ENCODE measurements at regions not wholly inside any gene's neighbourhood (a gene's known extent, or its start where the extent isn't known, plus 50 kb on each side); places are given as distances from the start of the nearest gene placed in this dataset.

DNA sequence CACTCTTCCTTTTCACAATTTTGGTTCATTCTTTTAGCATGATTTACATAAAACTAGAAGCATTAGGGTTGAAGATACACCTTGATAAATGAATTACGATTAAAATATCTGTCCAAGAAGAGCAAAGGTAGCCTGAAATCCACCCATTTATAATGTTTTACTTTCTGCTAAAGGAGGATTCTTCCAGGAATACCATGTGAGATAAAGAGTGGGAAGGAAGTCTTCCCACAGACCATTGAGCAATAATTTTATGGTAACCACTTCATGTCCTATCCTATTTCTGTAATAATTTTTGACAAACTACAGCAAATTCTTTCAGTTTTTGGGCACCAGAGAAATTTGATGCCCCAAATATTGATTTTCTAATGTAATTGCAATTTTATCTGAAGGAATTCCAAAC is 150.6 kb upstream of the STEAP4 start:
- ATAC-seq, result no peak
- intact Hi-C loops (cut with micrococcal nuclease), result no loop called here
- no peak for DNase-seq

DNA sequence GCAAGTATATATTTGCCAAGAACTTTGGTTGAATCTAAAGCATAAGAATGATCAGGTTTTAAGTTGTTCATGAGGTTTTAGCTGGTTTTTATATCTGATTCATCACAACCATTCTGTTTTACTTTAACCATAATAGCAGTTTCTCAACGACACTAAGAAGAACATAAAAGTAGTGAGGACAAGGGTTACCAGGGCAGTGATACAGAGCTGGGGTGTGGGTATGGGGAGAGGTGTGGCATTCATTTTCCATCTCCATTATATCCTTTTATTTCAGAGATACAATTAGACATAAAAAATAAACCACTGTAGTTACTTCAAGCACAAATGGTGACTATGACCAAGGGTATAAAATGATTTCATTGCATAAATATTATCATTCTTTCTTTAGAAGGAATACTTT is 149.8 kb upstream of the STEAP4 start:
- no peak for ATAC-seq
- no peak for DNase-seq
- intact Hi-C loops (cut with micrococcal nuclease), result no loop called here

- DNase-seq (no peak), ATAC-seq (no peak)
- intact Hi-C loops (cut with micrococcal nuclease), result no loop called here
Observed at GRCh38 chr7:88455696-88456095, 149.0 kb upstream of the STEAP4 start.

- intact Hi-C loops (cut with micrococcal nuclease), result no loop called here
- DNase-seq (no peak), ATAC-seq (no peak)
Observed at GRCh38 chr7:88452646-88453045, 146.0 kb upstream of the STEAP4 start.

DNA sequence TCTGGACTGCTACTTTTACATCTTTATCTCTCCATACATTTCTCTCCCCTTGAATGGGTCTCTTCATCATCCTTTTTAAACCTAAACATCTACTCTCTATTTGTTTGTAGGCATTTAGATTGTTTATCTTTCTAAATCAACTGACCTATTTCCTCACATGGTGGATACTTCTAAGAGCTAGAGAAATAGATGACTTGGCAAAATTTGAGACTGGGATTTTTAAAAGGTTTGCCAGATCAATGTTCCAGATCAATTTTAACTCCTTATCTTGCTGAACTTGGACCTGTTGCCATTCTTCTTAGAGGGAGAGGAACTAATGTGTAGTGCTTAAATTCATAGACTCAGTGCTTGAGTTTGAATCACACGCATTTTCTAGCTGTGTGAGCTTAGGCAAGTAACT is 144.2 kb upstream of the STEAP4 start:
- no peak for DNase-seq
- ATAC-seq, result no peak
- intact Hi-C loops (cut with micrococcal nuclease), result no loop called here

- intact Hi-C loops (cut with micrococcal nuclease), result no loop called here
- ATAC-seq, result no peak
- no peak for DNase-seq
Observed at GRCh38 chr7:88449410-88449809, 142.7 kb upstream of the STEAP4 start.

- intact Hi-C loops (cut with micrococcal nuclease), result no loop called here
- no peak for ATAC-seq
- DNase-seq, result no peak
Observed at GRCh38 chr7:88442413-88442812, 135.7 kb upstream of the STEAP4 start.

GRCh38 chr7:88437132-88437531 is 130.4 kb upstream of the STEAP4 start:
- no peak for DNase-seq
- ATAC-seq, result no peak
- intact Hi-C loops (cut with micrococcal nuclease), result no loop called here

- no peak for ATAC-seq
- no peak for DNase-seq
- intact Hi-C loops (cut with micrococcal nuclease), result no loop called here
Observed at GRCh38 chr7:88432301-88432700, 125.6 kb upstream of the STEAP4 start.

GRCh38 chr7:88431882-88432281 is 125.2 kb upstream of the STEAP4 start:
- ATAC-seq (no peak), DNase-seq (no peak)
- intact Hi-C loops (cut with micrococcal nuclease), result no loop called here

- intact Hi-C loops (cut with micrococcal nuclease), result no loop called here
- ATAC-seq (no peak), DNase-seq (no peak)
Observed at GRCh38 chr7:88429382-88429781, 122.7 kb upstream of the STEAP4 start.

DNA sequence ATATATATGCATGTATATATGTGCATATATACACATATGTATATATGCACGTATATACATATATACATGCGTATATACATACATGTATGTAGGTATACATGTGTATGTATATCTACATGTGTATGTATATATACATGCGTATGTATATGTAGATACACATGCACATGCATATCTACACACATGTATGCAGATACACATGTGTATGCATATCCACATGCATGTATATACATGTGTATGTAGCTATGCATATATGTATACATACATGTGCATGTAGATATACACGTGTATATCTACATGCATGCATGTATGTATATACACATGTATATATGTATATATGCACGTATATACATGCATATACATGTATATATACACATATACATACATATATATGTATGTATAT is 95.8 kb upstream of the STEAP4 start:
- intact Hi-C loops (cut with micrococcal nuclease), result no loop called here
- DNase-seq (no peak), ATAC-seq (no peak)

- ATAC-seq (no peak), DNase-seq (no peak)
- intact Hi-C loops (cut with micrococcal nuclease), result no loop called here
Observed at GRCh38 chr7:88401009-88401623, 94.4 kb upstream of the STEAP4 start.

DNA sequence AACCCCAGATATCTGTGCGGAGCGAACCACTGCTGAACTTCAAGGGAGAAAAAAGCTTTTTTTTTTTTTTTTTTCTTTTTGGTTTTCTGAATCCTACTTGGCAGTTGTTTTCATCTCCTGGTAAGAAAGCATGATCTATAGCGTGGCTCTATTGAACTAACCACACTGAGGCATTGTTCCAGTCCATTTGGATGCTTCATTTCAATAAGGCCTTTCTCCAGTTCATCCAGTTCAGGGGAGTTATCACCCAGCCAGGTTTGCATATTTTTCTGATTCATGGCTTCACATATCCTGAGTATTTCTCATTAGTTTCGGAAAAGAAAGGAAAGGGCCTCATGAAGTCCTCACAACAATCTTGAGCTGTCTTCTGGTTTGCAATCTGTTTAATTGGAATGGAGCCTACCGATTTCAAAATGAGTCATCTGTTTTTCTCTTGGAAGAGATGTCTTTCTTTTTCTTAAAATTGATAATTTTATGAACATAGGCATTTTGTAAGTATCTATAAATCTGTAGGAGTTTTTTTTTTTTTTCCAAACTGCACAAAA is 93.1 kb upstream of the STEAP4 start:
- peak; percentile 45 for ATAC-seq
- no peak for DNase-seq
- intact Hi-C loops (cut with micrococcal nuclease), result no loop called here

DNA sequence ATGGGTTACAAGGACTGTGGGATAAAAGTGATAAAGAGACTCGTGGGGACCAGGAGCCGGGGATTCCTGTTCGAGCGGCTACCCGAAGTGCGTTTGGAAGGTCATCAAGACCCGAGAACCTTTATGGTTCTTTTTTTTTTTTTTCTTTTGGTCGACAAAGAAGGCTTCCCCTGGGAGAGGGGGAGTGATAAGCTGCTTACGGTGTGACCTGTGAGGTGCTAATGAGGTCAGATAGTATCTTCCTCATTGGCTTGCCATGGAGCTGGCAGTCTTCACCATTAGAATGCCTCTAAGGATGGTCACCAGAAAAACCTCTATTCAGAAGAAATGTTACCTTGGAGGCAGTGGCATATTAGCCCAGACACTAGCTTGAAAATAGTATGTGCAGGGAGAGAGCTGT is 92.3 kb upstream of the STEAP4 start:
- intact Hi-C loops (cut with micrococcal nuclease), result no loop called here
- ATAC-seq, result no peak
- DNase-seq, result no peak

DNA sequence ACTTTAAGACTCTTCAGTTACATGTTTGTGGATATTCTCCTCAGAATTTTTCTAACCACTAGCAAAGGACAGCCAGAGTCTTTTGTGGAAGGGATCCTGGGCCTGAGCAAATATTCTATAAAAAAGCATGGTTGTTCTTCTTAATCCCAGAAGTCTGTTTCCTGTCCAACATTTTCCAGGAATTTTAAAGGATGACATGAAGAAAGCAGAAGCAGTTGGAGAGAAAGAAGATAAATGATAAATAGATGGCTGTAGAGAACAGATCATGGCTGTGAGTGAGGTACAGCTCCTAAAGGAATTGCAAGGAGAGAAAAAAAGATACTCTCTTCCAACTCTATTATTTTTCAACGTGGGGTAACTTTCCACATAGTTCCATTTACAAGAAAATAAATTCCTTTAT is 91.8 kb upstream of the STEAP4 start:
- DNase-seq (no peak), ATAC-seq (no peak)
- intact Hi-C loops (cut with micrococcal nuclease), result no loop called here

DNA sequence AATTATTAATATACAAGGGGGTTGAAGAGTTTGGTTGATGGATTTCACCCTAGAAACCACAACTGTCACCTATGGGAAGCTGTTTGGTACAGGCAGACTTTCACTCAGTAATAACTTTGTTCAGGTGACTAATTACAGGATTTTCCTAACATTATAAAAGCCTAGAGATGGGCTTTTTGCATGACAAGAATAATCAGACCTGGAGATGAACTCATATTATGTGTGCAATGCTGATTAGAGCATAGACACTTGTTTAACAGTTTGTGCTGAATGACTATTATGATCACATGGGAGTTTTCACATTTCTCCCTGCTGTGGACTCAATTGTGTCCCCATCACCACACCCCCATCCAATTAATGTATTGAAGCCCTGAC is 90.2 kb upstream of the STEAP4 start:
- intact Hi-C loops (cut with micrococcal nuclease), result no loop called here
- DNase-seq (no peak), ATAC-seq (no peak)

GRCh38 chr7:88396295-88396947 is 89.7 kb upstream of the STEAP4 start:
- DNase-seq, result no peak
- intact Hi-C loops (cut with micrococcal nuclease), result no loop called here
- ATAC-seq, result no peak

DNA sequence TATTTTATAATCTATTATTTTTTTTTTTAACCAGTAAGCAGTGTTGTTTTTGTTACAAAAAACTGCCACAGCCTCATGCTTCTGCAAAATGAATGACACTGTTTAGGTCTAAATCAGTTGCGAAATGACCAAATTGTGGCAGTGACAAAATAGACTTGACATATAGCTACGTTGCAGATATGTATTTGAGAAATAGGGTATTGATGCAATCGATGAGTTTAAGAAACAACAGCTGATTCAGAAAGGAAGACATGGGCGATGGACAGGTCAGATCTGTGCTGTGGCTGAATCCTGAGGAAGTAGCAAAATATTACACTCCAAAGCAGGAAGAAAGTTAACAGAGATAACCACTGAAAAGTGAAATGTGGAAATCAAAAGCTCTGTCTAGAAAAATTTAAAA is 89.0 kb upstream of the STEAP4 start:
- no peak for DNase-seq
- intact Hi-C loops (cut with micrococcal nuclease), result no loop called here
- no peak for ATAC-seq

- no peak for DNase-seq
- intact Hi-C loops (cut with micrococcal nuclease), result no loop called here
- no peak for ATAC-seq
Observed at GRCh38 chr7:88391247-88391646, 84.6 kb upstream of the STEAP4 start.

GRCh38 chr7:88387368-88387767 is 80.7 kb upstream of the STEAP4 start:
- DNase-seq, result no peak
- intact Hi-C loops (cut with micrococcal nuclease), result no loop called here
- ATAC-seq, result no peak

All from left ventricle myocardium superior (tissue), 1 donor.